ENCODE measurements at regions not wholly inside any gene's neighbourhood (a gene's known extent, or its start where the extent isn't known, plus 50 kb on each side); places are given as distances from the start of the nearest gene placed in this dataset.

- no peak for DNase-seq
Observed at GRCh38 chr1:228923973-228924686, 188.9 kb downstream of the RHOU start.

DNA sequence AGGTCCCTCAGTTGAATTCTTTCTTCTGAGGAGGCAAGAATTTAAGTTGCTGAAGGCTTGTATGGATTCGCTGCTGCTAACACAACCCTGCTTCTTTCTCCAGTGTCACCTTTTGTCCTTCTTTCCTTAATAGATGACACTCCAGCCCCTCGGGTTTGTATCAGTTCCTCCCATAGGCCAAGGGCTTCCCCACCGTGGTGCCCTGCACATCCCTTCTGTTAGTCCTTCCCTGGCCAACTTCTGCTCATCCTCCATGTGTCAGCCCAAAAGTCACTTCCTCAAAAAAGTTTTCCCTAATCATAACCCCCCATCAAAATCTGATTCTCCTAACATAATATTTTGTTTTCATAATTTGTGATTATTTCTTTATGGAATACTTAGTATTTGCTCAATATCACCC lies 190.4 kb downstream of the RHOU start:
- no peak for DNase-seq

GRCh38 chr1:228927421-228927820 lies 192.1 kb downstream of the RHOU start:
- DNase-seq = no peak

DNA sequence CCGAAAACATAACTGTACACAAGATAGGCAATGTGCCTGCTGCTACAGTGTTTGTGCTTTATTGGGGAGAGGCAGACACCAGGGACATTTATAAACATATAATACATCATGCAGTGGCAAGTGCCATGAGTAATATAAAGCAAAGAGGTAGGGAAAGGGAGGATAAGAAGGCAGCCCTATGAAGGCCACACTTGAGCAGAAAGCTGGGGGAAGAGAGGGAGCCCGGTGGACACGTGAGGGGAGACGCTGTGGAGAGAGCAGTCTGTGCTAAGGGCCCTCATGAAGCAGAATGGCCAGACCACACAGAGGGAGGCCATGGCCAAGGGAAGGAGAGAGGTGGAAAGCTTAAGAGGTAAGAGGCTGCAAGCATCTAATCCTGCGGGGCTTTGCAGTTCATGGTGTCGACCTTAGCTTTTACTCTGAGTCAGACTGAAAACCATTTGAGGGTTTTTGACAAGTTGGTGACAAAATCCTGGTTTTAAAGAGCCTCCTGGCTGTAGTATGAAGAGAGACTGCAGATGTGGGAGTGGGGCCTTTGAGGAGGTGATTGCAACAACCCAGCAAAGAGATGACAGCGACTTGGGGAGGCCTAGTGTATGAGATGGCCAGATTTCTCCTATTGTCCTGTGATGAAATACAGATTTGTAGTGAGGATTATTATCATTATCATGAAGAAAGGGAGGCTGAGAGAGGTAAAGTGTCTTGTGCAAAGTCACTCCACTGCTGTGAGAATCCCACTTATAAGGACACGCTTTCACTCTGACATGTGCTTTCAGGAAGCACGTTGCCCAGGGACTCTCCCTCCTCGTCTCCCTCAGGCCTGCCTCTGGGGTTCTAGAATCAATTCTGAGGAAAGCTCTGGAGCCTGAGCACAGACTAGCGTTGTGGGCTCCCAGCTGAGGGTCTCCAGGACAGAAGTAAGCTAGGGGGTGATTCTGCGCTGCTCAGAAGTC lies 192.9 kb downstream of the RHOU start:
- DNase-seq = no peak

- no peak for DNase-seq
Observed at GRCh38 chr1:228929476-228930027, 194.3 kb downstream of the RHOU start.

DNA sequence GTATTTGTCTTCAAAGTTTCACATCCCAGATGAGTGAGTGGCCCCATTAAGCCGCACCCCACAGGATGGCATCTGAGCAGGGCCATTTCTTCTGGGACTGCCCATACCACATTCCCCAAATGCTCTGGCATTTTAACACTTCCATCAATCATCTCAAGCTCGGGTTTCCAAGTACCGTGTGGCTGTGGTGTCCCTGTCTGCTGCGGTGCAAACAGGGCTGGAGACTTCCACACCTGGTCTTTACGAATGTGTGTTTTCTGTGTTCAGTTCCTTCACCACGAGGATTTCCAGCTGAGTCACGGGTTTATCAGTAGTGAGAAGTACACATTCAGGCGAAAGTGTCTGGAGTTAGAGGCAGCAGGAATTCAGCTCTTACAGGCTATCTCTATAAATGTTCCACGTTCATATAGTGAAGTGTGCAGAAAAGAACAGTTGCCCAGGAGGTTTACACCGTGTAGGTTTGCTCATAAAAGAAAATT lies 195.2 kb downstream of the RHOU start:
- no peak for DNase-seq

DNA sequence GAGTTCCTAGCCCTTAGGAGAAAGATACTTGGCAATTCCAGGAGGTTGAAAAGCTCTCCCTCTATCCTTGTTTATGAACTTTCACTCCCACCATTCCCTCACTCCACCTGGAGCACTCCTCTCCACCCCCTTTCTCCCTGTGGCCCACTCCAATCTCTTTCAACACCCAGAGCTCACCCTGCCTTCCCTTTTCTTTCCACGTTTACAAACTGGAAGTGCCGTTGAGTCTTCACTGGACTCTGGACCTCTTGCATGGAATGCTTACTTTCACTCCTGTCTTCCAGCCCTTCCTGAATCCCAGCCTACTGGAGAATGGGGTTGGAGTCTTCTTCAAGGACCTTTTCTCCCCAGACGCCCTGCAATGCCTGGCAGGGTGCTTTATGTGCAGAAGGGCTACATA lies 198.5 kb downstream of the RHOU start:
- no peak for DNase-seq

GRCh38 chr1:228935198-228935663 lies 200.0 kb downstream of the RHOU start:
- no peak for DNase-seq

DNA sequence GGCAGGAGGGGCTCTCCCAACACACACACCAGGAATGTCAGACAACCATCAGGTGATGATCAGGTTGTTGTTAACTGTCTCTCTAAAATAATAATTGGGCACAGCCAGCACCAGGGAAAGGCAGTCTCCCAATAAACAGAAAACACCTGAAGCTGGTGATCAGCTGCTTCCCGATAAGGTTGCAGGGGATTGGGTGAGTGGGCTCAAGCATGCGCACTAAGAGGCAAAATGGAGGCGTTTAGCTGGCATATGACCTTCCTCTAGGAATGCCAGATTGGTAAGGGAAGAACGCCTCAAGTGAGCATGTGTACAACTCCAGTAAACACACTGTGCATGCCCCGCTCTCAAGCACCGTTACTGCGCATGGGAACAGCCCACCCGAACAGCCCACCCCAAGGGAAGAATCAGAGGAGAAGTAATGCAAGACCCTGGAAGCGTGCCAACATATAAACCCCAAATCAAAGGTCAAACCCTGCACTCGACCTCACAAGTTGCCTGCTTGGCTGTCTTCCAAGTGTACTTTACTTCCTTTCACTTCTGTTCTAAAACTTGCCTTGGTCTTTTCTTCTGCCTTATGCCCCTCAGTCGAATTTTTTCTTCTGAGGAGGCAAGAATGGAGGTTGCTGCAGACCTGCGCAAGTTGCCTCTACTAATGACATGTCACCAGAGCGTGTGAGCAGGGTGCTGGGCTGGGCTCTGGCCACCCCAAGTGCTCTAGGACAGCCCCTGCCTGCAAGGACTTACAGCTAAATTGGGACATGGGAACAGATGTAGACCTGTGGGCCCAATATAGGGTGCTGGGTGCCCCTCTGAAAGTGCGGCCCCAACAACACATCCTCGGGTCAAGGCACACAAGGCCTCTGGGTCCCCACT lies 200.8 kb downstream of the RHOU start:
- no peak for DNase-seq

GRCh38 chr1:228936881-228937280 lies 201.6 kb downstream of the RHOU start:
- DNase-seq = no peak

DNA sequence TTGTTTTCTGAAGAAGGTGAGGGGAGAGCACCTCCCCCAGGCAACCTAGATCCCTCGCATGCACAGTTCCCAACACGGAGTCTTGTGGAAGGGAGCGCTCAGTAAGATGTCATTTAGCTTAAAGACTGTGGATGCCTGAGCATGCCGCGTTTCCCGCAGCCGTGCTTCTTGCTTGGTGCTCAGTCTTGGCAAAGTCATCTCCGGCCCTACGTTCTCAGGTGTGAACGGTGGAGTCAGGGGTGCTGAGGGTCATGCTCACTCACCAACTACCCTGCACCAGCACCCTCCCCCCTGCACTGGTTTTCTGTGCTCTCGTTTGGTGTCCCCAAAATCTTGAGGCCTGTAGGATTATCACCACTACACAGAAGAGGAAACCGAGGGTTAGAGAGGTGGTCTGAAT lies 202.1 kb downstream of the RHOU start:
- no peak for DNase-seq

- DNase-seq = no peak
Observed at GRCh38 chr1:228937851-228938536, 202.7 kb downstream of the RHOU start.

DNA sequence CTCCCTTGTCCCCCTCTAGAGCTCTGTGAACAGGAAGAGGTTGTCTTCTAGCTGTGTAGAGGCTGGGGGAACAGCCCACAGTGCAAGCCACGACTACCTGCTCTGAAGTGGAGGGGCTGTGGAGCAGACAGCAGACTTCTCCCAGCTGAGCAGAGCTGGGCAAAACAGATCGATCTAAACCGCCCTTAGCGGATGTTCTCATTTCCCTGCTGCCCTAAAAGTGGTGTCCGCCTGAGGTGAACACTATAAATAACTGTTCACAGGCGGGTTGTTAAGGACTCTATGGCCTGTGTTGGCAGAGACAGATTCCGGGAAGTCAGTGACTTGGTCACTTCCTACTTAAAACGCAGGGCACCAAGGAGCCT lies 203.2 kb downstream of the RHOU start:
- no peak for DNase-seq

DNA sequence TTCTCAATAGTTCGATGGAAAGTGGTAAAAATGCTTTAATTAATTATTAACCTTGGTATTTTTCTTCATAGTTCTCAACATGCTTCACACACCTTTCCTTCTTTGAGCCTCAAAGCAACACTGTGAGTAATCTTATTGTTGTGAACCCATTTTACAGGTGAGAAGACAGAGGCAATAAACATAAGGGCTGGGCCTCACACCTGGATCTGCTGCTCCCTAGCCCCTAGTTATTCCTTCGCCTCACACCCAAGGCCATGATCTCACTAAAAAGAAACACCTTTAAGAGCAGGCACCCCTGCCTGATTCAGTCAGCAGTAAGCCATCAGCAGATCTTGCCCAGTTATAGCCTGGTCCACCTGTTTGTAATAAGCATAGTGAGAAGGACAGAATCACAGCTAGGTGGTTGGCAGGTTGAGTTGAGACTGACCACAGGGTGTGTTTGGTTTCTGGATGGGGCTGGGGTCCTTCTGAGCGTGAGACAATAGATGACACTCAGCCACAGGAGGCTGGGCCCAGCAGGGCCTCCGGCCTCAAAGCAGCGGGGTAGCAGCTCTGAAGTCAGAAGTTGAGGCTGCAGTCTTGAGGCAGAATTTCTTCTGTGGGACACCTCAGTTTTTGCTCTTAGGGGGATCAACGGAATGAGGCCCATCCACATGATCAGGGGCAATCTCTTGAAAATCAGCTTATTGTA lies 203.9 kb downstream of the RHOU start:
- no peak for DNase-seq

GRCh38 chr1:228939881-228940392 lies 204.7 kb downstream of the RHOU start:
- DNase-seq = no peak

- DNase-seq = no peak
Observed at GRCh38 chr1:228940526-228940925, 205.2 kb downstream of the RHOU start.

GRCh38 chr1:228940926-228941325 lies 205.6 kb downstream of the RHOU start:
- DNase-seq = no peak

DNA sequence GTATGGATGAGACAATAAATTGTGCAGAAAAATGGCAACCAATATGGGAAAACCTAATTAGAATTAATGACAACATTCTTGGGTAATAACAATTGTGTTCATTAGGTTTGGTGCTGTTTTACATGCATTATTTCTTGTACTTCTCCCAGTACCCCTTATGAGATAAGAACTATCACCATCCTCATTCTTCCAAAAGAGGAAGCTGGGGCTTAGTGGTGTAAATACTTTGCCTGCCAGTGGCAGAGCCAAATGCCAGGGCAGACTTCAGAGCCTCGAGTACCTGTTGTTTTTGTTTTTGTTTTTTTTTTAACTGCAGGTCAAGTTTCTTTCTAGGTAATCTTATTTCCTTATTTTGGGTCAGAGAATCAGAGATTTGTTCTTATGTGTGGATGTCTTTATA lies 206.4 kb downstream of the RHOU start:
- no peak for DNase-seq

DNA sequence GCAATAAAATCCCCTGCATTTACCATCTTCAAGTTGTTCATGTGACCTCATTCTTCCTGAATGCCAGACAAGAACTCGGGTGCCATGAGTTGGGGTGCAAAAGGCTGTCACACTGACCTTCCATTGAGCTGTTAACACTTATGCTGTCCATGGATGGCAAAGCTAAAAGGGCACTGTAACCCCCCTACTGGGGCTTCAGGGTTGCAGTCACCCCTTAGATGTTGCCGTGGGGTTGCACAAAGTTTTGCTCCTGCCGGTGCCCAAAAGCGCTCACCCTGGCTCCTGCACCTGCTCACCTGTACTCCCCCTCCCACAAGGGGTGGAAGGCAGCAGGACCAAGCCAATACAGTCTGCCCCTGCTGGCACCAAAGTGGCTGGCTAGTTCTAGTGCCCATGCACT lies 208.2 kb downstream of the RHOU start:
- no peak for DNase-seq

GRCh38 chr1:228944296-228944695 lies 209.0 kb downstream of the RHOU start:
- no peak for DNase-seq

GRCh38 chr1:228944935-228945371 lies 209.7 kb downstream of the RHOU start:
- no peak for DNase-seq
